ENCODE measurements at regions not wholly inside any gene's neighbourhood (a gene's known extent, or its start where the extent isn't known, plus 50 kb on each side); places are given as distances from the start of the nearest gene placed in this dataset.

DNA sequence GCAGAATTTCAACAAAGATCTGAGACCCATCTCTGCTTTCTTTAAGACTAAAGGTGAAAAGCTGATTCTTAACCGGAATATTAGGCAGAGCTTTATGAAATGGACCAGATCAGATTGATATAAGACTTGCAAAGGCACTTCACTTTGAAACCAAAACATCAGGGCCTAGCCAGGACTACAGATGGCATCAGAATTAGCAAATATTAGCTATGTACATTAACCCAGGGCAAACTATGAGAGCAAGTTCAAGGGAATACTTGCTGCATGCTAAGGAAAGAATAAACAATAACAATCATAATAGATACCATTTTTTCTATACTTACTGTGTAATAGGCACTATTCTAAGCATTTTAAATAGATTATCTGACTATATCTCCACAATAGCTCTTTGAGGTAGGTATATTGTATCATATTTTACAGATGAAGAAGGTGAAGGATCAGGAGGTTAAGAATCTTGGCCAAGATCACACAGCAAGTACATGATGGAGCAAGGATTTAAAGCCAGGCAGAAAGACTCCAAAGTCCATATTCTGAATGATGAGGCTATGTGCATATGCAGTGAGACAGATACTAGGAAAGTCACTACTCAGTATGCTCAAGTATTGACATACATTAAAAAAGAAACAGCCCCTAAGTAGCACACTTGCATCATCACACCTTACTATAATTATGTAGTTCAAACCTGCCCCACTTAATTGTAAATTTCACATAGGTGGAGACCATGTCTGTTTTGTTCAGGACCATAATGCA is 209.3 kb upstream of the PKN2 start:
- no peak for FAIRE-seq

DNA sequence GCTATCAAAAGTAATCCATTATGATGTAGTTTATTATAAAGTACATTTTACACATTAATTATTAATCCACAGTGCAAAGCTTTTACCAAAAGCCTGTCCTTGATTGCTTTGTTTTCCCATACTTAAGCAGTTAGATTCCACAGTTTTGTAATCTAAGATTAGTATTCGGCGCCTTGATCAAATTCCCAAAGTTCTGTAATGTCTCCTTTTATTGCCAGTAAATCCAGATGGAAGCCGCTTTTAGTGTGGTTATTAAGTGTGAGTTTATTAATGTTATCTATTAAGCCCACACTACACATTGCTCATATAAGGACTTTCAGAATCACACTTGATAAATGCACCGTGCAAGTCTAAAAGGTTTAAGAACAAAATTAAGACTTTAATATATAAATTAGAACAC is 199.2 kb upstream of the PKN2 start:
- Histone ChIP-seq H3K9ac (ENCODE audit: low read length in 3 of 3) (no peak overlapping the region), H3K4me1 (ENCODE audit: control insufficient read depth in 2 of 3, insufficient read depth in 2 of 3, low read depth in 1 of 3, low read length in 3 of 3) (no peaks in the 10 kb centered on the region), H3K27me3 (ENCODE audit: control insufficient read depth, insufficient read depth, low read length) (no peaks in the 10 kb centered on the region), H3K36me3 (ENCODE audit: control insufficient read depth in 2 of 3, insufficient read depth in 3 of 3, low read length in 3 of 3) (no peaks in the 10 kb centered on the region), H3K27ac (ENCODE audit: low read depth in 2 of 2, low read length in 2 of 2) (no peak overlapping the region), H3K4me3 (ENCODE audit: low read length in 3 of 3) (no peak overlapping the region), H3K9me3 (ENCODE audit: control insufficient read depth in 2 of 3, insufficient read depth in 1 of 3, low read length in 3 of 3) (no peaks in the 10 kb centered on the region)
- DNase-seq (no peak), FAIRE-seq (no peak)
- TF ChIP-seq, protein P1, sequence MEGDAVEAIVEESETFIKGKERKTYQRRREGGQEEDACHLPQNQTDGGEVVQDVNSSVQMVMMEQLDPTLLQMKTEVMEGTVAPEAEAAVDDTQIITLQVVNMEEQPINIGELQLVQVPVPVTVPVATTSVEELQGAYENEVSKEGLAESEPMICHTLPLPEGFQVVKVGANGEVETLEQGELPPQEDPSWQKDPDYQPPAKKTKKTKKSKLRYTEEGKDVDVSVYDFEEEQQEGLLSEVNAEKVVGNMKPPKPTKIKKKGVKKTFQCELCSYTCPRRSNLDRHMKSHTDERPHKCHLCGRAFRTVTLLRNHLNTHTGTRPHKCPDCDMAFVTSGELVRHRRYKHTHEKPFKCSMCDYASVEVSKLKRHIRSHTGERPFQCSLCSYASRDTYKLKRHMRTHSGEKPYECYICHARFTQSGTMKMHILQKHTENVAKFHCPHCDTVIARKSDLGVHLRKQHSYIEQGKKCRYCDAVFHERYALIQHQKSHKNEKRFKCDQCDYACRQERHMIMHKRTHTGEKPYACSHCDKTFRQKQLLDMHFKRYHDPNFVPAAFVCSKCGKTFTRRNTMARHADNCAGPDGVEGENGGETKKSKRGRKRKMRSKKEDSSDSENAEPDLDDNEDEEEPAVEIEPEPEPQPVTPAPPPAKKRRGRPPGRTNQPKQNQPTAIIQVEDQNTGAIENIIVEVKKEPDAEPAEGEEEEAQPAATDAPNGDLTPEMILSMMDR (IDR thresholded peaks at IDR 0.05; ENCODE audit: borderline replicate concordance, extremely low read depth, insufficient read depth) = no peak
- intact Hi-C loops (cut with DNase I) = no loop called here

More for the DNA sequence above, 209.3 kb upstream of the PKN2 start:
- Histone ChIP-seq H3K27ac (ENCODE audit: low read depth in 2 of 2, low read length in 2 of 2) (no peak overlapping the region), H3K4me3 (ENCODE audit: low read length in 3 of 3) (no peak overlapping the region), H3K9ac (ENCODE audit: low read length in 3 of 3) (no peak overlapping the region), H3K9me3 (ENCODE audit: control insufficient read depth in 2 of 3, insufficient read depth in 1 of 3, low read length in 3 of 3) (no peaks in the 10 kb centered on the region), H3K4me1 (ENCODE audit: control insufficient read depth in 2 of 3, insufficient read depth in 2 of 3, low read depth in 1 of 3, low read length in 3 of 3) (no peaks in the 10 kb centered on the region), H3K27me3 (ENCODE audit: control insufficient read depth, insufficient read depth, low read length) (no peaks in the 10 kb centered on the region), H3K36me3 (ENCODE audit: control insufficient read depth in 2 of 3, insufficient read depth in 3 of 3, low read length in 3 of 3) (no peaks in the 10 kb centered on the region)
- TF ChIP-seq, protein P1 (IDR thresholded peaks at IDR 0.05; ENCODE audit: borderline replicate concordance, extremely low read depth, insufficient read depth) = no peak
- intact Hi-C loops (cut with DNase I) = no loop called here
- no peak for DNase-seq

DNA sequence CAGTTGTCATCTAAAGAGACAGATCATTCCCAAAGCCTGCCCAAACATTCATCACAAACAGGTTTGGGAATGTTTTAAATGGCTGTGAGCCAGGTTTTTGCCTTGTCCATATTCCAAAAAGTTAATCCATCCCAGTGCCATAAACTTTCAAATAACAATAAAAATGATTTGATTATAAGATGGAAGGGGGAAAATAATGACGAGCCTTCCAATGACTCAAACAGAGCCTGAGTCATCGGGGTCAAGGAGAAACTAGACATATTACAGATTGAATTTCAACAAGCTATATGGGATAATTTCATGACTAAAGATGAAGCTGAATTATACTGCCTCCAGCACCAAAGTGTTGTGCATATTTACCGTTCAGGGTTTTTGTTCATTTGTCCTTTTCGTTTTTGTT is 195.8 kb upstream of the PKN2 start:
- no peaks in the 10 kb centered on the region for H3K4me1 ChIP-seq (ENCODE audit: control insufficient read depth in 2 of 3, insufficient read depth in 2 of 3, low read depth in 1 of 3, low read length in 3 of 3)
- H3K36me3 ChIP-seq (ENCODE audit: control insufficient read depth in 2 of 3, insufficient read depth in 3 of 3, low read length in 3 of 3) = no peaks in the 10 kb centered on the region
- TF ChIP-seq, protein P1 (IDR thresholded peaks at IDR 0.05; ENCODE audit: borderline replicate concordance, extremely low read depth, insufficient read depth) = no peak
- no peak overlapping the region for H3K9ac ChIP-seq (ENCODE audit: low read length in 3 of 3)
- FAIRE-seq (no peak), DNase-seq (peak in 1 of 5 donors; percentile 3)
- H3K27ac ChIP-seq (ENCODE audit: low read depth in 2 of 2, low read length in 2 of 2) = no peak overlapping the region
- H3K9me3 ChIP-seq (ENCODE audit: control insufficient read depth in 2 of 3, insufficient read depth in 1 of 3, low read length in 3 of 3) = no peaks in the 10 kb centered on the region
- intact Hi-C loops (cut with DNase I) = no loop called here
- no peaks in the 10 kb centered on the region for H3K27me3 ChIP-seq (ENCODE audit: control insufficient read depth, insufficient read depth, low read length)
- no peak overlapping the region for H3K4me3 ChIP-seq (ENCODE audit: low read length in 3 of 3)

DNA sequence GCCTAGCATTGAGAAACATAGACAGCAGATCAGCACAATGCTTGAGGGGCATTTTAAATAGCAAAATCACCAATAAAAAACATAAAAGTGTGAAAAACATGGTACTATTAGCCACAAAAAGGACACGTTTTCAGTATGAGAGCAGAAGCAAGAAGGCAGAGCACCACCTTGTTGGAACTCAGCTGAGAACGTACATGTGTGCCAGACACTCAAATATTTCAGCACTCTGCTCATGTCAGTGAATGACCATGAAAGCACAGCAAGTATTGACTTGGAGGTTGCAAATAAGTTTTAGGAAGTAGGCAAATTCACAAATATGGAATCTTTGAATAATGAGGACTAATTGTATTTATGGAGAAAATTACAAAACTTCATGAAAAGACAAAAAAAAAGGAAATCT is 193.4 kb upstream of the PKN2 start:
- H3K9me3 ChIP-seq (ENCODE audit: control insufficient read depth in 2 of 3, insufficient read depth in 1 of 3, low read length in 3 of 3) = no peaks in the 10 kb centered on the region
- no peak for FAIRE-seq
- H3K9ac ChIP-seq (ENCODE audit: low read length in 3 of 3) = no peak overlapping the region
- no peak overlapping the region for H3K27ac ChIP-seq (ENCODE audit: low read depth in 2 of 2, low read length in 2 of 2)
- no peaks in the 10 kb centered on the region for H3K36me3 ChIP-seq (ENCODE audit: control insufficient read depth in 2 of 3, insufficient read depth in 3 of 3, low read length in 3 of 3)
- H3K27me3 ChIP-seq (ENCODE audit: control insufficient read depth, insufficient read depth, low read length) = no peaks in the 10 kb centered on the region
- no peaks in the 10 kb centered on the region for H3K4me1 ChIP-seq (ENCODE audit: control insufficient read depth in 2 of 3, insufficient read depth in 2 of 3, low read depth in 1 of 3, low read length in 3 of 3)
- intact Hi-C loops (cut with DNase I) = no loop called here
- no peak overlapping the region for H3K4me3 ChIP-seq (ENCODE audit: low read length in 3 of 3)
- no peak for DNase-seq
- TF ChIP-seq, protein P1 (IDR thresholded peaks at IDR 0.05; ENCODE audit: borderline replicate concordance, extremely low read depth, insufficient read depth) = no peak
